NCI-H1436 treated with DMSO at 0.1 percent for 48 hours (cell line): ENCODE measurements at regions not wholly inside any gene's neighbourhood (a gene's known extent, or its start where the extent isn't known, plus 50 kb on each side); places are given as distances from the start of the nearest gene placed in this dataset.
"Not testable (repeated sequence)": the region's sequence is repeated elsewhere in the genome, so short reads cannot be mapped to it uniquely, and the experiment has no call there.

ENCODE experiments used
- DNase-seq: peaks from one replicate; lab custom pipeline; 2025; lab: John Stamatoyannopoulos, UW

- DNase-seq: not testable (repeated sequence)
Observed at GRCh38 chr16:16561532-16561931, 182.6 kb downstream of the NPIPA7 start.

- not testable (repeated sequence) for DNase-seq
Observed at GRCh38 chr16:16563962-16564361, 185.0 kb downstream of the NPIPA7 start.

DNA sequence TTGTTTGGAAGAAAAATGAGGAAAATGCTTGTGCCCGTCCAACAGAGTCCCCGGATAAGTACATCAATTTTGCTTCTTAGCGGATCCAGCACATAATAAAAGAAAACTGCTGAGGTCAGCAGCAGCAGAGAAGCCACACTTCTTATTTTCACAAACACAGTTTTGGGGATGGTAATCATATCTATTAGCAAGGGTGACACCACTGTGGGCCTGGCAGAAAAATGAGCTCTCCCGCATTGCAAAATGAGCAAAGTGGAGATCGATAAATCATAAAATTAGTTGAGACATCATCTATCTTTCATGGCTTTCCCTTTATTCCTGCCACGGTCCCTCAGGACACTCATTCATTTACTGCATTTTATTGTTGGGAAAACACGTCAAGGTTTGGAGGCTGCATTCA lies 186.4 kb downstream of the NPIPA7 start:
- DNase-seq: not testable (repeated sequence)

DNA sequence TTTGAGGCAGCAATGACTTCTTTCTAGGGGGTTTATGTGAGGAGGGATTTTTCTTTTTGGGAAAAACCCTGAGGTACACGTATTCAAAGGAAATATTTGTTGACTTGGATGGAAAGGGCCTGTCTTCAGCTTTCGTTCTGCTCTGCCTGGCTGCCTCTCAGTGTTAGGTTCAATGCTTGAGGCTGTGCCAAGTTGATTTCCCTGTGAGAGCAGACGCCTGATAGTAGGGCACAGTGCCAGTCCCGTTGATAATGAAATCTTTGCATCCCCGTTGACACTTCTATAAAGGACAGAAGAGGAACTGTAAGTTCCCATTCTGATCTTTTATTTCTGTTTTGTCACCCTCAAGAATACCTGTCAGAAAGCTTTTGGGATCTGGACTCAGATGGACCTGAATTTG lies 191.1 kb downstream of the NPIPA7 start:
- DNase-seq: not testable (repeated sequence)

DNA sequence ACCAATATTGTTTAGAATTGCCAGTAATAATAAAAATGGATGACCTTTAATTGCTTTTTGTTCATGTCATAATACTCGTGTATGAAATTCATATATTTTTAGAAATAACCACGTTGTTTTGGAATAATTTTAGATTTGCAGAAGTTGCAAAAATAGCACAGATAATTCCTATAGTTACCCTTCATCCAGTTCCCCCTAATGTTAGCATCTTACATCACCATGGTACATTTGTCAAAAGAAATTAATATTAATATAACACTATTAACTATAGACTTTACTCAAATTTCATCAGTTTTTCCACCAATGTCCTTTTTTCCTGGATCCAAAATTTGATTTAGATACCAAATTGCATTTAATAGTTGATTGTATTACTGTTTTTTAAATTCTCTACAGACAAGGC lies 191.9 kb downstream of the NPIPA7 start:
- DNase-seq: not testable (repeated sequence)

DNA sequence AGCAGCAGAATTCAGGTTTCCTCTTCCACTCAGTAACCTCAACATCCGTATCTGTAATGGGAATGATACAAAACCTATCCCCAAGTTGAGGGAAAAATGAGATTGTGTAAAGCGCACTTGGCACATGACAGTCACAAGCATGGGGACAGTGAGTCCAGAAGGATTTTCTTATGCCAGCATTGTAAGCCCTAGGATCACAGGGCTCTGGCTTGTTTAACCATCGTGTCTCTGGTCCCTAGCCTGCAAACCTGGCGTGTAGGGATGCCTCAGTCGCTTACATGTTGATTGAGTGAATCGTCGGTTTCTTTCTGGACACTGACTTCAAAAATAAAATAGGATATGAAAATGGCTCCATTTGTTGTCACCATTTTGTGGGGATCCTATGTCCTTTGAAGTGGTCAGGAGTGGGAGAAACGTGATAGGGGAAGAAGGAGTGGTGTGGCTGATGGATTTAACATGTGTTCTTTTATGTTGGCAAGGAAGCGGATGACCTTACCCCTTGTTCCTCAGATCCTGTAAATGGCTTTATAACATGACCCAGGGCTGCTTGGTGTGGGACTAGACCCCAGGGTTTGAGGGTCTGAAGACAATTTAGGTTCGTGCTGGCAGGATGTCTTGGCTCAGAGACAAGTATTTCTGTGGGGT lies 193.3 kb downstream of the NPIPA7 start:
- DNase-seq: not testable (repeated sequence)

GRCh38 chr16:16577062-16577461 lies 198.1 kb downstream of the NPIPA7 start:
- DNase-seq: not testable (repeated sequence)

DNA sequence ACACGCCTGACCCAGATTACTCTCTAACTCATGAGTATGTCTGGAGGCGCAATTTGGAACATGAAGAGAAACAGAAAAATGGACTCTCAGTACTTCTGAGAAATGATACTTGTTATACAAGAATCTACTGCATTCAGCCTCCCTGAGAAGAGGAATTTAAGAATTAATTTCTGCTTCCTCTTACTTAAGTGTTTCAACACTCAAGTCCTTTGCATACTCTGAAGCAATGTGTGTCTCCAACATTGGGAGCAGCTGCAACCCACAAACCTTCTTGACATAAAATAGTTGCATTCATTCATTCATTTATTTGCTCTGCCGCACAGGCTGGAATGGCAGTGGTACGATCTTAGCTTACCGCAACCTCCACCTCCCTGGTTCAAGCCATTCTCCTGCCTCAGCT lies 199.8 kb downstream of the NPIPA7 start:
- DNase-seq: no peak

GRCh38 chr16:16582916-16583315 lies 204.0 kb downstream of the NPIPA7 start:
- DNase-seq: not testable (repeated sequence)

DNA sequence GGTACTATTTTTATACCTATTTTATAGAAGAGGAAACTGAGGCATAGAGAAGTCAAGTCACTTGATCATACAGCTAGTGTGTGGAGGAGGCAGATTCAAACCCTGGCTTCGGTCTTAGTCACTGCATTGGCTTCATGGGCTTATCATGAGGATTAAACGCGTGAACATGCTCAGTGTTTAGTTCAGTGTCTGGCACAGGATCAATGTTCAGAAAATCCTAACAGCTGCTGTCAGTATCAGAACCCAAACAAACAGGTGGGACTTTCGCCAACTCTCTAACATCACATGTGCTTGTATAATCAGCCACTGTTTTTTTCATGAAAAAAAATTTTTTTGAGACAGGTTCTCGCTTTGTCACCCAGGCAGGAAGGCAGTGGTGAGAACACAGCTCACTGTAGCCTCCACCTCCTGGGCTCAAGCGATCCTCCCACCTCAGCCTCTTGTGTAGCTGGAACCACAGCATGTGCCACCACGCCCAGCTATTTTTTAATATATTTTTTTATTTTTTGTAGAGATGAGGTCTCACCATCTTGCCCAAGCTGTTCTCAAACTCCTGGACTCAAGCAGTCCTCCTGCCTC lies 207.2 kb downstream of the NPIPA7 start:
- not testable (repeated sequence) for DNase-seq

DNA sequence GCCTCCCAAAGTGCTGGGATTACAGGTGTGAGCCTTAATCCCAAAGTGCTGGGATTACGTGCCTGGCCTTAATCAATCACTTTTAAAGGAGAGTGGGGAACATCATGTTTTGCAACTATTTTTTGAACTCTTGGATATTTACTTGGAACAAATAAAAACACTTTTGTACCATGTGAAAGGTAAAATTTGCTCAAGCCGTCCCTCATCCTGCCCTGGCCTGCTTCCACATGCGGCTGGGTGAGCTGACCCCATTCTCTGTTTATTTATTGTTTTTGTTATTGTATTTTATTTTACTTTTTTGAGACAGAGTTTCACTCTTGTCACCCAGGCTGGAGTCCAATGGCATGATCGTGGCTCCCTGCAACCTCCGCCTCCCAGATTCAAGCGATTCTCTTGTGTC lies 208.0 kb downstream of the NPIPA7 start:
- DNase-seq: not testable (repeated sequence)

- not testable (repeated sequence) for DNase-seq
Observed at GRCh38 chr16:16588436-16588835, 209.5 kb downstream of the NPIPA7 start.

GRCh38 chr16:16590654-16591318 lies 211.8 kb downstream of the NPIPA7 start:
- not testable (repeated sequence) for DNase-seq

GRCh38 chr16:16593156-16593863 lies 214.4 kb downstream of the NPIPA7 start:
- DNase-seq: not testable (repeated sequence)

- not testable (repeated sequence) for DNase-seq
Observed at GRCh38 chr16:16595029-16595718, 216.2 kb downstream of the NPIPA7 start.

- not testable (repeated sequence) for DNase-seq
Observed at GRCh38 chr16:16601239-16601638, 222.3 kb downstream of the NPIPA7 start.

- not testable (repeated sequence) for DNase-seq
Observed at GRCh38 chr16:16607401-16608082, 228.6 kb downstream of the NPIPA7 start.

GRCh38 chr16:16609627-16610026 lies 230.7 kb downstream of the NPIPA7 start:
- DNase-seq: not testable (repeated sequence)

GRCh38 chr16:16610389-16610967 lies 231.5 kb downstream of the NPIPA7 start:
- not testable (repeated sequence) for DNase-seq

- not testable (repeated sequence) for DNase-seq
Observed at GRCh38 chr16:16613212-16613611, 234.3 kb downstream of the NPIPA7 start.

DNA sequence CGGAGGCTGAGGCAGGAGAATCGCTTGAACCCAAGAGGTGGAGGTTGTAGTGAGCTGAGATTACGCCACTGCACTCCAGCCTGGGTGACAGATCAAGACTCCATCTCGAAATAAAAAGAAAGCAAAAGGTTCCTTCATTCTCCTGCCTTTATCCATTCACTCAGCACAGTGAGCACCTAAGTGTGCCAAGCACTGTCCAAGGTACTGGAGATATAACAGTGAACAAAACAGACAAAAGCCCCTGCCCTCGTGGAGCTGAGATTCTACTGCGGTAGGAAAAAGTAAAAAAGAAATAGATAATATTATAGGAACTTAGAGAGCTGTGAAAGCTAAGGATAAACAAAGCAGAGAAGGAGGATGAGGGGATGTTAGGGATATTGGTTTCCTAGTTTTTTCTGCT lies 235.5 kb downstream of the NPIPA7 start:
- not testable (repeated sequence) for DNase-seq
